ENCODE measurements at regions not wholly inside any gene's neighbourhood (a gene's known extent, or its start where the extent isn't known, plus 50 kb on each side); places are given as distances from the start of the nearest gene placed in this dataset.

DNA sequence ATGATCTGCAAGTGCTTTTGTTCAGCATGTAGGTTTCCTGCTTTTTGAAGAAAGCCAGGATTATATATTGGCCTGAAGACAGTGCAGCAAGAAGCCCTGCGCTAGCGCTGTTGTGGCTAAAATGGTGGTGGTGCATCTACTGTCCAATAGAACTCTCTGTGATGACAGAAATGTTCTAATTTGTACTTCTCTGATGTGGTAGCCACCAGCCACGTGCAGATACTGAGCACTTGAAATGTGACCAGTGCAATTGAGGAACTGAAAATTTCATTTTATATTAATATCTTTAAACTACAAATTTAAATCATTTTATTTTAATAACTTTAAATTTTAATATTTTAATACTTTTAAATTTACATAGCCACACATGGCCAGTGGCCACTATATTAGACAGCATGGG is 73.0 kb upstream of the PAX6 start:
- no peak for TF ChIP-seq EZH2 (IDR thresholded peaks at IDR 0.05; ENCODE audit: low read length, missing control alignments)
- TF ChIP-seq, protein P1, sequence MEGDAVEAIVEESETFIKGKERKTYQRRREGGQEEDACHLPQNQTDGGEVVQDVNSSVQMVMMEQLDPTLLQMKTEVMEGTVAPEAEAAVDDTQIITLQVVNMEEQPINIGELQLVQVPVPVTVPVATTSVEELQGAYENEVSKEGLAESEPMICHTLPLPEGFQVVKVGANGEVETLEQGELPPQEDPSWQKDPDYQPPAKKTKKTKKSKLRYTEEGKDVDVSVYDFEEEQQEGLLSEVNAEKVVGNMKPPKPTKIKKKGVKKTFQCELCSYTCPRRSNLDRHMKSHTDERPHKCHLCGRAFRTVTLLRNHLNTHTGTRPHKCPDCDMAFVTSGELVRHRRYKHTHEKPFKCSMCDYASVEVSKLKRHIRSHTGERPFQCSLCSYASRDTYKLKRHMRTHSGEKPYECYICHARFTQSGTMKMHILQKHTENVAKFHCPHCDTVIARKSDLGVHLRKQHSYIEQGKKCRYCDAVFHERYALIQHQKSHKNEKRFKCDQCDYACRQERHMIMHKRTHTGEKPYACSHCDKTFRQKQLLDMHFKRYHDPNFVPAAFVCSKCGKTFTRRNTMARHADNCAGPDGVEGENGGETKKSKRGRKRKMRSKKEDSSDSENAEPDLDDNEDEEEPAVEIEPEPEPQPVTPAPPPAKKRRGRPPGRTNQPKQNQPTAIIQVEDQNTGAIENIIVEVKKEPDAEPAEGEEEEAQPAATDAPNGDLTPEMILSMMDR (conservative IDR thresholded peaks at IDR 0.05 in 1 of 2, IDR thresholded peaks at IDR 0.05 in 1 of 2; ENCODE audit: low read depth in 1 of 2, low read length in 2 of 2), result no peak
